Gastrocnemius medialis (tissue), 4 donors: ENCODE measurements at regions not wholly inside any gene's neighbourhood (a gene's known extent, or its start where the extent isn't known, plus 50 kb on each side); places are given as distances from the start of the nearest gene placed in this dataset.

Source experiments
- CTCF ChIP-seq, 5 experiments: fragments of 450-650 bp in 3 of 5; fragments of 200-600 bp in 2 of 5; sonication (generic) in 2 of 5; IDR thresholded peaks in 4 of 5; conservative IDR thresholded peaks in 1 of 5; 1 replicate in 4 of 5; 2 replicates in 1 of 5; pipeline ENCODE4 v1.5.1; 2016 to 2019; ENCODE audit warnings: antibody characterized with exemption in 5 of 5, mild to moderate bottlenecking in 3 of 5, moderate library complexity in 3 of 5
- POLR2A ChIP-seq, 2 donors: fragments of 450-650 bp; IDR thresholded peaks; one replicate each; pipeline ENCODE4 v1.6.1; 2017; ENCODE audit warnings: antibody characterized with exemption in 2 of 2, mild to moderate bottlenecking in 2 of 2, moderate library complexity in 2 of 2

DNA sequence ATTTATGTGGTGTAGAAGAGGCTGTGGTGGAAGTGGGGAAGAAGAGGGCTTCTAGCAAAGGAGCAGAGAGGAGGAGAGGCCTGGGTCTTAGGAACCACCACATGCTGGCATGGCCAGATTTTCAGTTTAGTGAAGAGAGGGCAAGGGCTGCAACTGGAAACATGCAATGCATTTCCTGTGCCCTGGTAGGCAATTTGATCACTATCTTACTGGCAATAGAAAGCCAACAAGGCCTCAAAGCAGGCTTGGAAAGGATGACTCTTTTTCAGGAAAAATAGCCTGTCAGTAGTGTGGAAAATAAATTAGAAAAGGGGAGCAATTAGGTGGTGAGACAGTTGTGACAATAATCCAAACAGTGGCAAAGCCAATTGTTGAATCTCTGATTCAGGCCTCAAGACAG, 501.9 kb upstream of the ZFP42 start:
- TF ChIP-seq CTCF (IDR thresholded peaks at IDR 0.05 in 4 of 5, conservative IDR thresholded peaks at IDR 0.05 in 1 of 5), result no peak
- TF ChIP-seq POLR2A (IDR thresholded peaks at IDR 0.05), result no peak
